ENCODE measurements at regions not wholly inside any gene's neighbourhood (a gene's known extent, or its start where the extent isn't known, plus 50 kb on each side); places are given as distances from the start of the nearest gene placed in this dataset.
"Not testable (repeated sequence)": the region's sequence is repeated elsewhere in the genome, so short reads cannot be mapped to it uniquely, and the experiment has no call there.

- H3K27ac ChIP-seq (ENCODE audit: low read depth, low read length), result no peak overlapping the region
- peaks cover 6% of the 10 kb centered on the region for H3K27me3 ChIP-seq (ENCODE audit: insufficient read depth, low read length)
- H2AFZ ChIP-seq (ENCODE audit: low read length, unreplicated experiment), result no peak overlapping the region
- no peaks in the 10 kb centered on the region for H3K4me1 ChIP-seq (ENCODE audit: control insufficient read depth, insufficient read depth, low read length, unreplicated experiment)
- H3K4me3 ChIP-seq (ENCODE audit: low read depth, low read length), result no peak overlapping the region
- H3K36me3 ChIP-seq (ENCODE audit: insufficient read depth, low read length), result no peaks in the 10 kb centered on the region
- H3K79me2 ChIP-seq (ENCODE audit: control insufficient read depth, insufficient read depth, low read length, unreplicated experiment), result no peaks in the 10 kb centered on the region
Observed at GRCh38 chr1:90864681-90865080, 147.6 kb upstream of the BARHL2 start.

DNA sequence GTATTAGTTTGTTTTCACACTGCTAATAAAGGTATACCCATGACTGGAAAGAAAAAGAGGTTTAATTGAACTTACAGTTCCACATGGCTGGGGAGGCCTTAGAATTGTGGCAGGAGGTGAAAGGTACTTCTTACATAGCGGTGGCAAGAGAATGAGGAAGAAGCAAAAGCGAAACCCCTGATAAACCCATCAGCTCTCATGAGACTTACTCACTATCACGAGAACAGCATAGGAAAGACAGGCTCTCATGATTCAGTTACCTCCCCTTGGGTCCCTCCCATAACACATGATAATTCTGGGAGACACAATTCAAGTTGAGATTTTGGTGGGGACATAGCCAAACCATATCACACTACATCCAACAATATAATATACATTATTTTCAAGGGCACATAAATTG, 145.7 kb upstream of the BARHL2 start:
- Histone ChIP-seq H3K36me3 (ENCODE audit: insufficient read depth, low read length) (no peaks in the 10 kb centered on the region), H2AFZ (ENCODE audit: low read length, unreplicated experiment) (no peak overlapping the region), H3K4me1 (ENCODE audit: control insufficient read depth, insufficient read depth, low read length, unreplicated experiment) (no peaks in the 10 kb centered on the region), H3K4me3 (ENCODE audit: low read depth, low read length) (no peak overlapping the region), H3K27ac (ENCODE audit: low read depth, low read length) (no peak overlapping the region), H3K79me2 (ENCODE audit: control insufficient read depth, insufficient read depth, low read length, unreplicated experiment) (no peaks in the 10 kb centered on the region), H3K27me3 (ENCODE audit: insufficient read depth, low read length) (peaks cover 9% of the 10 kb centered on the region)

DNA sequence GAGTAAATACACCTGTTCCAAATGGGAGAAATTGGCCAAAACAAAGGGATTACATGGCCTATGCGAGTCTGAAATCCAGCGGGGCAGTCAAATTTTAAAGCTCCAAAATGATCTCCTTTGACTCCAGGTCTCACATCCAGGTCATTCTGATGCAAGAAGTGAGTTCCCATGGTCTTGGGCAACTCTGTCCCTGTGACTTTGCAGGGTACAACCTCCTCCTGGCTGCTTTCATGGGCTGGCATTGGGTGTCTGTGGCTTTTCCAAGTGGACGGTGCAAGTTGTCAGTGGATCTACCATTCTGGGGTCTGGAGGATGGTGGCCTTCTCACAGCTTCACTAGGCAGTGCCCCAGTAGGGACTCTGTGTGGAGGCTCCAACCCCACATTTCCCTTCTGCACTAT, 144.3 kb upstream of the BARHL2 start:
- not testable (repeated sequence) for H3K4me1 ChIP-seq (ENCODE audit: control insufficient read depth, insufficient read depth, low read length, unreplicated experiment); H3K36me3 ChIP-seq (ENCODE audit: insufficient read depth, low read length); H3K79me2 ChIP-seq (ENCODE audit: control insufficient read depth, insufficient read depth, low read length, unreplicated experiment); H3K4me3 ChIP-seq (ENCODE audit: low read depth, low read length); H2AFZ ChIP-seq (ENCODE audit: low read length, unreplicated experiment); H3K27me3 ChIP-seq (ENCODE audit: insufficient read depth, low read length); H3K27ac ChIP-seq (ENCODE audit: low read depth, low read length)

GRCh38 chr1:90856463-90857007, 139.4 kb upstream of the BARHL2 start:
- Histone ChIP-seq H3K36me3 (ENCODE audit: insufficient read depth, low read length) (no peaks in the 10 kb centered on the region), H3K79me2 (ENCODE audit: control insufficient read depth, insufficient read depth, low read length, unreplicated experiment) (no peaks in the 10 kb centered on the region), H3K27me3 (ENCODE audit: insufficient read depth, low read length) (peaks cover 9% of the 10 kb centered on the region), H3K4me1 (ENCODE audit: control insufficient read depth, insufficient read depth, low read length, unreplicated experiment) (no peaks in the 10 kb centered on the region), H2AFZ (ENCODE audit: low read length, unreplicated experiment) (no peak overlapping the region), H3K4me3 (ENCODE audit: low read depth, low read length) (no peak overlapping the region), H3K27ac (ENCODE audit: low read depth, low read length) (no peak overlapping the region)

DNA sequence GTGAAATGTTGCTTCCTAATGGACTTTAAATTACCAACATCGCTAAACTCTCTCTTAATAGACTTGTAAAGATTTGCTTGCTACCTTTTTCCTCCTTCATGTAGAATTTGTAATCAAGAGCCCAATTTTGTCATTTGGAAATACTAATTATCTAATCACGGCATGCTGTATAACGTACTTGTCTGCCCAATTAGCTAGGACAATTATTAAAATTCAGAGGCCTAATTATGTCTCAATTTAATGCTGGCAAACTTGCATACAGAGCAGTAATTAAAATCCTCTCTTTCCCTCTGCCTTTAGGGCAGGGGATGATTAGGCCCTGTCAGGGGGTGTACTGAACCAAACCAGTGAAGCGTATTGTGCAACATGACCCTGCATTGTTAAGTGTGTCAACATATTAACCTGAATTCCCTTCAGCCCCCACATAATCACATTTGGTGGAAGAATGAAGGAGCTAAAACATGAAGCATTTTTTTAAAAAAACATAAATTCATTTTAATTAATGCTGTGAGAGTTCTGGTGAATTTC, 137.4 kb upstream of the BARHL2 start:
- no peak overlapping the region for H3K4me3 ChIP-seq (ENCODE audit: low read depth, low read length)
- no peak overlapping the region for H3K27ac ChIP-seq (ENCODE audit: low read depth, low read length)

DNA sequence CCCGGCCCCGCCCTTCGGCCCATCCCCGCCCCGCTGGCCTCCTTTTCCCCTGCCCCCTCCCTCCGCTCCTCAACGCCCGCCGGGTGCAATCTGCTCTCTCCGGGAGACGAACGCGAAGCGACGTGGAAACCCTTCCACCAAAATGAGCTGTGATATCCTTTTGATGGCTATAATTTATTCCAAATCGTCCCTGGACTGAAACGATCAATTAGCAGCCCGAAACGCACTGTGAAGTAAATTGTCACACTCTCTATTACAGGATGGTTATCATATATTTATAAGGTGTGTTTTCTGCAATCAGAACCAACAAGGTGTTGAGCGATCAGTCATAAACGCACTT, 134.6 kb upstream of the BARHL2 start:
- Histone ChIP-seq H3K36me3 (ENCODE audit: insufficient read depth, low read length) (no peaks in the 10 kb centered on the region), H3K27me3 (ENCODE audit: insufficient read depth, low read length) (no peaks in the 10 kb centered on the region; the same call in 1 of the 2 replicates), H3K79me2 (ENCODE audit: control insufficient read depth, insufficient read depth, low read length, unreplicated experiment) (no peaks in the 10 kb centered on the region), H3K27ac (ENCODE audit: low read depth, low read length) (no peak overlapping the region), H3K4me3 (ENCODE audit: low read depth, low read length) (peak overlapping the region; percentile 93), H3K4me1 (ENCODE audit: control insufficient read depth, insufficient read depth, low read length, unreplicated experiment) (peaks cover 4% of the 10 kb centered on the region), H2AFZ (ENCODE audit: low read length, unreplicated experiment) (peak overlapping the region; percentile 94)

More for the DNA sequence above, 137.4 kb upstream of the BARHL2 start:
- no peak overlapping the region for H2AFZ ChIP-seq (ENCODE audit: low read length, unreplicated experiment)
- H3K4me1 ChIP-seq (ENCODE audit: control insufficient read depth, insufficient read depth, low read length, unreplicated experiment), result peaks cover 4% of the 10 kb centered on the region
- H3K27me3 ChIP-seq (ENCODE audit: insufficient read depth, low read length), result peaks cover under 1% of the 10 kb centered on the region
- H3K79me2 ChIP-seq (ENCODE audit: control insufficient read depth, insufficient read depth, low read length, unreplicated experiment), result no peaks in the 10 kb centered on the region
- no peaks in the 10 kb centered on the region for H3K36me3 ChIP-seq (ENCODE audit: insufficient read depth, low read length)

DNA sequence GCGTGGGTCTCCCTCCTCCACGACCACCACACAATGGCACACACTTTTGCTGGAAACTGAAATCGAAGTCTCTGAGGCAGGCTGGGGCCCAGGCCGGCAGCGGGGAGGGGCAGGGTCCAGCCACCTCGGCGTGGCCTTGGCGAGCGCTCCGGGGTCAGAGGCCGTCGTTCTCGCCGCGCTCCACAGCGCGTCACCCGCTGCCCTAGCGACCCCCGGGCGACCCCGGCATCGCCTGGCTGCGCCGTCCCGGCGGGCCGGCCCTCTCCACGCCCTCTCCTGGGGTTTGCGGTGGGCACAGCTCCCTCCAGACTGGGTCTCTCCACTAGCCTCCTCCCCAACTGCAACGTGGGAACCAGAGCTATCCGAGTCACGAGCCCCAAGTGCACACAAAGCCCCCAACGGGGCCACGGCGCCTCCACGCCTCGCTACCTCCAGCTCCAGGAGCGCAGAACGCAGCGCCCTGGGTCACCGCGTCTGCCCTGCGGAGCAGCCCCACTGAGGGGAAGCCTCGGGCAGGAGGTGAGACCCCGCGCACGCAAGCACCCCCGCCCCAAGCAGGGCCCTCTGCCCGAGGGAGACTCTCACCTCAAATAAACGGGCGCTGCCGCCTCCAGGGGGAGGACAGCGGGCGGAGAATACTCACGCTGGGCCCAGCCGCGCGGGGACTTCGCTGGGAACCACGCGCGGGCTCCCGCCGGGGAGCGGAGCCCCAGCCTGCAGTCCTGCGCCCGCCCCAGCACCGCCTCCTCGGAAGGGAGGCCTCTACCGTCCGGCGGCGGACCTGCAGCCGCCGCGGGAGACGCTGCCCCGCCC, 134.0 kb upstream of the BARHL2 start:
- Histone ChIP-seq H3K36me3 (ENCODE audit: insufficient read depth, low read length) (no peaks in the 10 kb centered on the region), H3K79me2 (ENCODE audit: control insufficient read depth, insufficient read depth, low read length, unreplicated experiment) (no peaks in the 10 kb centered on the region), H3K4me3 (ENCODE audit: low read depth, low read length) (peak overlapping the region; percentile 93), H3K4me1 (ENCODE audit: control insufficient read depth, insufficient read depth, low read length, unreplicated experiment) (peaks cover 4% of the 10 kb centered on the region), H3K27ac (ENCODE audit: low read depth, low read length) (no peak overlapping the region), H2AFZ (ENCODE audit: low read length, unreplicated experiment) (peak overlapping the region; percentile 97), H3K27me3 (ENCODE audit: insufficient read depth, low read length) (no peaks in the 10 kb centered on the region; the same call in 1 of the 2 replicates)

- H3K27me3 ChIP-seq (ENCODE audit: insufficient read depth, low read length), result no peaks in the 10 kb centered on the region; the same call in 1 of the 2 replicates
- peak overlapping the region; percentile 97 for H2AFZ ChIP-seq (ENCODE audit: low read length, unreplicated experiment)
- peak overlapping the region; percentile 93 for H3K4me3 ChIP-seq (ENCODE audit: low read depth, low read length)
- H3K79me2 ChIP-seq (ENCODE audit: control insufficient read depth, insufficient read depth, low read length, unreplicated experiment), result no peaks in the 10 kb centered on the region
- H3K4me1 ChIP-seq (ENCODE audit: control insufficient read depth, insufficient read depth, low read length, unreplicated experiment), result peaks cover 4% of the 10 kb centered on the region
- H3K36me3 ChIP-seq (ENCODE audit: insufficient read depth, low read length), result no peaks in the 10 kb centered on the region
- no peak overlapping the region for H3K27ac ChIP-seq (ENCODE audit: low read depth, low read length)
Observed at GRCh38 chr1:90850181-90850897, 133.2 kb upstream of the BARHL2 start.

- H3K4me1 ChIP-seq (ENCODE audit: control insufficient read depth, insufficient read depth, low read length, unreplicated experiment), result no peaks in the 10 kb centered on the region
- no peak overlapping the region for H3K4me3 ChIP-seq (ENCODE audit: low read depth, low read length)
- H2AFZ ChIP-seq (ENCODE audit: low read length, unreplicated experiment), result no peak overlapping the region
Observed at GRCh38 chr1:90841473-90841872, 124.4 kb upstream of the BARHL2 start.

DNA sequence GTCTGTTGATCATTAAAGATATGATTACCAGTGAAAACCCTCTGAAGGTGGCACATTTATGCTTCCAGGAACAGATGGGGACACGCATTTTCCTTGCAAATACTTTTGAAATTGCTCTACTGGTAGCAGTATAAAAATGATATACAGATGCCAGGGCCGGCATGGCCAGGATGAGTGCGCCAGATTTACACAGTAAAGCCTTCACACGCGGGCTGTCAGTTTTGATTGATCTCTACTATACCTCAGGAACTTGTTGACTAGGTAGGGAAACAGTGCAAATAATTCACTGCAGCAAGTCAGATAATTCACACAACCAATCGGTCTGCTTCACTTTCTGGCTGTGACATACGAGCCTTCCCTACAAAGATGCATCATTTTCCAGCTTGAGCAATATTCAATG, 123.2 kb upstream of the BARHL2 start:
- Histone ChIP-seq H3K4me3 (ENCODE audit: low read depth, low read length) (no peak overlapping the region), H3K79me2 (ENCODE audit: control insufficient read depth, insufficient read depth, low read length, unreplicated experiment) (no peaks in the 10 kb centered on the region), H3K36me3 (ENCODE audit: insufficient read depth, low read length) (no peaks in the 10 kb centered on the region), H3K4me1 (ENCODE audit: control insufficient read depth, insufficient read depth, low read length, unreplicated experiment) (no peaks in the 10 kb centered on the region), H3K27ac (ENCODE audit: low read depth, low read length) (no peak overlapping the region), H2AFZ (ENCODE audit: low read length, unreplicated experiment) (no peak overlapping the region), H3K27me3 (ENCODE audit: insufficient read depth, low read length) (no peaks in the 10 kb centered on the region)

More at GRCh38 chr1:90841473-90841872, 124.4 kb upstream of the BARHL2 start:
- Histone ChIP-seq H3K27ac (ENCODE audit: low read depth, low read length) (no peak overlapping the region), H3K27me3 (ENCODE audit: insufficient read depth, low read length) (no peaks in the 10 kb centered on the region), H3K79me2 (ENCODE audit: control insufficient read depth, insufficient read depth, low read length, unreplicated experiment) (no peaks in the 10 kb centered on the region), H3K36me3 (ENCODE audit: insufficient read depth, low read length) (no peaks in the 10 kb centered on the region)

All from ACC112 (cell line).